SK-N-SH (cell line): ENCODE measurements at regions not wholly inside any gene's neighbourhood (a gene's known extent, or its start where the extent isn't known, plus 50 kb on each side); places are given as distances from the start of the nearest gene placed in this dataset.

Source experiments
- CTCF ChIA-PET: fragments of 300-600, 350-600 bp; formaldehyde crosslinking; extraction: SDS; loops from one replicate; lab custom pipeline; 2021; lab: Yijun Ruan, JAX
- POLR2A ChIA-PET: fragments of 350-600 bp; sonication (Branson Sonifier 250); formaldehyde crosslinking; extraction: SDS; loops from one replicate; lab custom pipeline; 2020; ENCODE audit warnings: antibody characterized with exemption, inconsistent platforms; lab: Yijun Ruan, JAX
- DNase-seq: peaks from one replicate; pipeline ENCODE4 v3.0.0; 2012
- H2AFZ ChIP-seq: fragments of 200-600 bp; sonication (generic); 2 replicates; pipeline ENCODE4 v1.8.1; 2016; ENCODE audit warnings: antibody characterized with exemption, mild to moderate bottlenecking, low read depth
- H3F3A ChIP-seq: fragments of 200-600 bp; sonication (generic); replicated peaks from 2 replicates; pipeline ENCODE3; 2016; ENCODE audit warnings: antibody characterized with exemption, mild to moderate bottlenecking; ENCODE audit not compliant: insufficient read depth
- H3K27ac ChIP-seq, 2 experiments: fragments of 200-500 bp in 1 of 2; fragments of 200-600 bp in 1 of 2; sonication (Bioruptor generic) in 1 of 2; sonication (generic), shearing (Covaris generic) in 1 of 2; 2 replicates each; pipeline versions ENCODE4 v1.5.1 to v1.6.1; 2014 to 2016; ENCODE audit warnings: low read depth in 2 of 2, inconsistent platforms in 1 of 2, low read length in 1 of 2, mild to moderate bottlenecking in 1 of 2, mixed read lengths in 1 of 2
- H3K27me3 ChIP-seq: fragments of 200-600 bp; sonication (generic), shearing (Covaris generic); 2 replicates; pipeline ENCODE4 v1.6.1; 2016; ENCODE audit warnings: mixed run types; ENCODE audit not compliant: insufficient read depth
- H3K36me3 ChIP-seq, 2 experiments: fragments of 200-500 bp in 1 of 2; fragments of 200-600 bp in 1 of 2; sonication (Bioruptor generic) in 1 of 2; sonication (generic) in 1 of 2; replicated peaks in 1 of 2; 2 replicates each; pipeline versions ENCODE3 to v1.5.1; 2014 to 2016; ENCODE audit warnings: low read length in 1 of 2, mild to moderate bottlenecking in 1 of 2; ENCODE audit not compliant: insufficient read depth in 2 of 2, control insufficient read depth in 1 of 2
- H3K4me1 ChIP-seq, 2 experiments: fragments of 200-500 bp in 1 of 2; fragments of 200-600 bp in 1 of 2; sonication (Bioruptor generic) in 1 of 2; sonication (generic), shearing (Covaris generic) in 1 of 2; 2 replicates each; pipeline versions ENCODE4 v1.5.1 to v1.6.1; 2014 to 2016; ENCODE audit warnings: low read depth in 1 of 2, low read length in 1 of 2, mixed run types in 1 of 2; ENCODE audit not compliant: insufficient read depth in 2 of 2, control insufficient read depth in 1 of 2
- H3K4me2 ChIP-seq: fragments of 200-600 bp; sonication (generic), shearing (Covaris generic); 2 replicates; pipeline ENCODE4 v1.6.1; 2017; ENCODE audit warnings: mixed run types
- H3K4me3 ChIP-seq, 2 experiments: fragments of 200-500 bp in 1 of 2; fragments of 200-600 bp in 1 of 2; sonication (Bioruptor generic) in 1 of 2; sonication (generic), shearing (Covaris generic) in 1 of 2; 2 replicates each; pipeline versions ENCODE4 v1.5.1 to v1.8.1; 2014 to 2016; ENCODE audit warnings: low read depth in 2 of 2, inconsistent platforms in 1 of 2, low read length in 1 of 2, mild to moderate bottlenecking in 1 of 2, mixed read lengths in 1 of 2, moderate library complexity in 1 of 2
- H3K79me2 ChIP-seq: fragments of 200-600 bp; sonication (generic); 2 replicates; pipeline ENCODE4 v1.8.1; 2017; ENCODE audit warnings: mild to moderate bottlenecking; ENCODE audit not compliant: insufficient read depth
- H3K9ac ChIP-seq: fragments of 200-600 bp; sonication (generic); 2 replicates; pipeline ENCODE4 v1.6.1; 2017; ENCODE audit warnings: mixed run types
- H3K9me2 ChIP-seq: fragments of 200-600 bp; sonication (generic); 2 replicates; pipeline ENCODE4 v1.6.1; 2017; ENCODE audit warnings: mixed run types
- H3K9me3 ChIP-seq: fragments of 200-600 bp; sonication (generic); 2 replicates; pipeline ENCODE4 v1.6.1; 2017; ENCODE audit warnings: mixed run types, mild to moderate bottlenecking, moderate library complexity
- H4K20me1 ChIP-seq: fragments of 200-600 bp; sonication (generic); 2 replicates; pipeline ENCODE4 v1.6.1; 2017; ENCODE audit warnings: mild to moderate bottlenecking, mixed run types; ENCODE audit not compliant: insufficient read depth
- EZH2phosphoT487 ChIP-seq: fragments of 200-600 bp; sonication (generic); IDR thresholded peaks from 2 replicates; pipeline ENCODE4 v1.6.1; 2017; ENCODE audit warnings: low read depth, mixed run types, mild to moderate bottlenecking, antibody characterized with exemption, moderate library complexity, borderline replicate concordance
- FOSL2 ChIP-seq: IDR thresholded peaks from 2 replicates; pipeline ENCODE4 v1.4.0; 2012; ENCODE audit warnings: low read depth, mild to moderate bottlenecking, moderate library complexity, borderline replicate concordance
- FOXJ3 ChIP-seq: sonication (generic); formaldehyde crosslinking; IDR thresholded peaks from 2 replicates; pipeline ENCODE4 v1.5.1; 2020; ENCODE audit warnings: mild to moderate bottlenecking, missing genetic modification reagents
- NFIC ChIP-seq: IDR thresholded peaks from 2 replicates; pipeline ENCODE4 v1.4.0; 2012; ENCODE audit warnings: borderline replicate concordance
- NRF1 ChIP-seq: IDR thresholded peaks from 2 replicates; pipeline ENCODE4 v1.6.1; 2012; ENCODE audit warnings: low read depth, mild to moderate bottlenecking, low read length
- PBX3 ChIP-seq: IDR thresholded peaks from 2 replicates; pipeline ENCODE4; 2012
- REST ChIP-seq: IDR thresholded peaks from 2 replicates; pipeline ENCODE4 v1.6.1; 2012; ENCODE audit warnings: mild to moderate bottlenecking, low read depth, low read length, moderate library complexity
- TCF12 ChIP-seq: IDR thresholded peaks from 2 replicates; pipeline ENCODE4 v1.4.0; 2012
- WGBS: methylation state at CpG from one replicate; pipeline ENCODE4 v1.1.6; 2017; ENCODE audit warnings: low lambda C conversion rate; 5-methylcytosine and 5-hydroxymethylcytosine counted together

GRCh38 chr3:24905266-24905665 lies 410.6 kb upstream of the THRB start:
- no peak for DNase-seq
- H3K4me3 ChIP-seq: no peak overlapping the region
- no peaks in the 10 kb centered on the region for H3K4me1 ChIP-seq
- no peaks in the 10 kb centered on the region for H3K9me2 ChIP-seq
- 47% methylated on average over 1 of the region's 1 CpG for WGBS
- H4K20me1 ChIP-seq: no peaks in the 10 kb centered on the region
- no peaks in the 10 kb centered on the region for H3K79me2 ChIP-seq
- H3K27ac ChIP-seq: no peak overlapping the region
- no peak overlapping the region for H3K9ac ChIP-seq
- H2AFZ ChIP-seq: no peak overlapping the region
- H3K4me2 ChIP-seq: no peak overlapping the region
- H3K36me3 ChIP-seq: no peaks in the 10 kb centered on the region
- CTCF ChIA-PET: no interaction called here
- POLR2A ChIA-PET: no interaction called here
- no peaks in the 10 kb centered on the region for H3K27me3 ChIP-seq
- TF ChIP-seq PBX3: no peak
- no peaks in the 10 kb centered on the region for H3K9me3 ChIP-seq
- no peaks in the 10 kb centered on the region for H3F3A ChIP-seq

- H3K27ac ChIP-seq: no peak overlapping the region
- no peaks in the 10 kb centered on the region for H3K9me2 ChIP-seq
- no peaks in the 10 kb centered on the region for H3K36me3 ChIP-seq
- H3K4me2 ChIP-seq: no peak overlapping the region
- H3F3A ChIP-seq: no peaks in the 10 kb centered on the region
- H3K79me2 ChIP-seq: no peaks in the 10 kb centered on the region
- H2AFZ ChIP-seq: no peak overlapping the region
- TF ChIP-seq NFIC (no peak), EZH2phosphoT487 (no peak), TCF12 (no peak), PBX3 (no peak), FOSL2 (no peak), FOXJ3 (CRISPR knock-in tag) (no peak), REST (no peak), NRF1 (no peak)
- POLR2A ChIA-PET: no interaction called here
- no peaks in the 10 kb centered on the region for H3K27me3 ChIP-seq
- CTCF ChIA-PET: interaction anchor here (0.8 to 1.5 kb wide), 2 partner anchors 8 to 15 kb away, joined by 3 to 4 read pairs; no protein-coding TSS in a partner anchor
- no peak overlapping the region for H3K4me3 ChIP-seq
- no peak for DNase-seq
- WGBS: 57% methylated on average over 2 of the region's 2 CpGs
- no peaks in the 10 kb centered on the region for H3K9me3 ChIP-seq
- no peaks in the 10 kb centered on the region for H4K20me1 ChIP-seq
- H3K9ac ChIP-seq: no peak overlapping the region
- no peaks in the 10 kb centered on the region for H3K4me1 ChIP-seq
Observed at GRCh38 chr3:24907106-24907505, 412.5 kb upstream of the THRB start.
